GM12875 (cell line): ENCODE measurements at regions not wholly inside any gene's neighbourhood (a gene's known extent, or its start where the extent isn't known, plus 50 kb on each side); places are given as distances from the start of the nearest gene placed in this dataset.

Experiments
- H3K4me3 ChIP-seq: one replicate; pipeline ENCODE4 v1.5.1; 2011; ENCODE audit warnings: low read depth, low read length, control low read depth
- TF ChIP-seq, protein P1 (sequence below): IDR thresholded peaks from 2 replicates; pipeline ENCODE4 v1.5.1; 2011; ENCODE audit warnings: low read depth, mild to moderate bottlenecking, control low read depth, inconsistent platforms, low read length, moderate library complexity, borderline replicate concordance; ENCODE audit not compliant: insufficient read depth

DNA sequence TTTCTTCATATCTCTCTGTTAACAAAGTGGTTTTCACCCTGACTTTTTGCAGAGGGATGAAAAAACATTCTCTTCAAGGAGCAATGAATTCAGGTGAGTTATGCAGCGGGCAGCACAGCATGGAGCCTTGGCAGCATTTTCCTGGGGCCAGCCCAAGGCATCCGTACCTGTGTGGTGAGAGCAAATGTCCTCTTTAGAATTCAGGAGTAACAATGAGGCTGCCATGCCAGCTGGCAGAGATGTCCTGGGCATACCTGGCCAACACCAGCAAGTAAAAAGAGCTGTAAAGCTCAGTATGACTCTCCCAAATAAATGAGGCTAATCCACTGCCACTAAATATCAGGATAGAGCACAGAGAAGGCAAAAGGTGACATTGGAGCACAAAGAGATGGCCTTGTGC, 277.6 kb upstream of the TRPC7 start:
- TF ChIP-seq, protein P1, sequence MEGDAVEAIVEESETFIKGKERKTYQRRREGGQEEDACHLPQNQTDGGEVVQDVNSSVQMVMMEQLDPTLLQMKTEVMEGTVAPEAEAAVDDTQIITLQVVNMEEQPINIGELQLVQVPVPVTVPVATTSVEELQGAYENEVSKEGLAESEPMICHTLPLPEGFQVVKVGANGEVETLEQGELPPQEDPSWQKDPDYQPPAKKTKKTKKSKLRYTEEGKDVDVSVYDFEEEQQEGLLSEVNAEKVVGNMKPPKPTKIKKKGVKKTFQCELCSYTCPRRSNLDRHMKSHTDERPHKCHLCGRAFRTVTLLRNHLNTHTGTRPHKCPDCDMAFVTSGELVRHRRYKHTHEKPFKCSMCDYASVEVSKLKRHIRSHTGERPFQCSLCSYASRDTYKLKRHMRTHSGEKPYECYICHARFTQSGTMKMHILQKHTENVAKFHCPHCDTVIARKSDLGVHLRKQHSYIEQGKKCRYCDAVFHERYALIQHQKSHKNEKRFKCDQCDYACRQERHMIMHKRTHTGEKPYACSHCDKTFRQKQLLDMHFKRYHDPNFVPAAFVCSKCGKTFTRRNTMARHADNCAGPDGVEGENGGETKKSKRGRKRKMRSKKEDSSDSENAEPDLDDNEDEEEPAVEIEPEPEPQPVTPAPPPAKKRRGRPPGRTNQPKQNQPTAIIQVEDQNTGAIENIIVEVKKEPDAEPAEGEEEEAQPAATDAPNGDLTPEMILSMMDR = no peak
- no peak overlapping the region for H3K4me3 ChIP-seq

DNA sequence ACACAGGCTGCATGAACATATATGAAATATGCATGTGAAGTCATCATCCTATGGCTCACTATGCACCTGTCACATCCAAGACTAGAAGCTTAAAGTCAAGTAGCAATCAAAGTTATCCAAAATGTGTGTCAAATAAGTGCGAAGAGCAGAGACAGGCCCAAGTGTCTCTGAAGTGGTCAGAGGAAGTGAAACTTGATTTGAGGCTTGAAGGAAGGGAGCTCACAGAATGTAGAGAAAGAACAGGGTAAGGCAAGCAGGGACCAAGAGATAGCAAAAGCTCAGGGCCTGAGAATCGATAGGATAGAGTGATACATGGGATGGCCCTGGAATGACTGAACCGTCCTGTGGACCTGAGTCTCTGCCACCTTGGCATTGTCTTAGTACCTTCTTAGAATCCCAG, 274.3 kb upstream of the TRPC7 start:
- no peak overlapping the region for H3K4me3 ChIP-seq
- TF ChIP-seq, protein P1 = no peak

DNA sequence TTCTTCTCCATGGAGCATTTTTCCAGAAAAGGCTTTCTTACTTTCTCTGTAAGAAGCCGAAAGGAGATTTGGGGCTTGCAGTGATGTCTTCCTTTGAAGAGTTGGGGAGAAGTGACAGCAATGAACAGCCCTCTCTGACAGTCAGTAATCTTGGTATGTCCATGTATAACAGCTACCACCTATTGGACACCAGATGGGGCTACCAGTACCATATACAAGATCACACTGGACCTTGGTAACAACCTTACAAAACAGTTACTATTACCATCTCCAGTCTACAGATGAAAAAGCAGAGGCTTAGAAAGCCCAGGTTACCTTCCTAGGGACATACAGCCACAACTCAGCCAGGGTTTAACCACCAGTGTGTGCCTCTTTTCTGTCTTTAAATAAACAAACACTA, 272.7 kb upstream of the TRPC7 start:
- no peak overlapping the region for H3K4me3 ChIP-seq
- TF ChIP-seq, protein P1 = no peak

DNA sequence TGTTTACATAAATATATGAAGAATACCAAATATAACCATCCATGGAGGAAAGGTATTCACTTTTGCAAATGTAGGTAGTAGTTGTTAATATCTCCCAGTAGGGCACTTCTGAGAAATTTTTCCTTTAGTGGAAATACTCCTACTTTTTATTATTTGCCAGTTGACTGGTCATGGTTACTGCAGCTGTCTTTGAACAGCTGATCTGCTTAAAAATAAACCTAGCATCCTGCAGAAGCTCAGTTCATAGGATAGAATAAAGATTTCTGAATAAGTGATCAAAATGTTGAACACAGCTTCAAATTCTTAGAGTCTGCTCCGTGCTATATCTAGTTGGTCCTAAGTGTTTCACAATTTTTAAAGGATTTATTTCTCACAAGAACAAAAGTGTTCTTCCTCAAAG, 270.7 kb upstream of the TRPC7 start:
- TF ChIP-seq, protein P1 = no peak
- no peak overlapping the region for H3K4me3 ChIP-seq

DNA sequence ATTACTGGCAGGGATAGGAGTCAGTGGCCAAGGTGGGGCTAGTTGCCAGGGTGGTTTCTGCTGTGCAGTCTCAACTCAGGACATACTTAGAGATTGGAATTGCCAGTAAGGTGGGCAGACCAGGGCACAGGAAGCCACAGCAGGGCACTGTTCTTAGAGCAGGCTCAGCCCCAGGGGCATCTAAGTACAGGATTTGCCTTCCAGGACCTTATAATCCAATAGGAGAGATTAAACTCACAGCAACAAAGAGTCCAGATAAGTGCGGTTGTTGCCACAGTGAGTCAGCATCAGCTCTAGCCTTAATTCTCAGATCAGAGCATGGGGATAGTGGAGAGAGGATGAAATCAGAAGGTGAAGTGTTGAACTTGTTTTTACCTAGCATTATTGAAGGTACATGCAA, 265.8 kb upstream of the TRPC7 start:
- TF ChIP-seq, protein P1 = no peak
- H3K4me3 ChIP-seq = no peak overlapping the region

DNA sequence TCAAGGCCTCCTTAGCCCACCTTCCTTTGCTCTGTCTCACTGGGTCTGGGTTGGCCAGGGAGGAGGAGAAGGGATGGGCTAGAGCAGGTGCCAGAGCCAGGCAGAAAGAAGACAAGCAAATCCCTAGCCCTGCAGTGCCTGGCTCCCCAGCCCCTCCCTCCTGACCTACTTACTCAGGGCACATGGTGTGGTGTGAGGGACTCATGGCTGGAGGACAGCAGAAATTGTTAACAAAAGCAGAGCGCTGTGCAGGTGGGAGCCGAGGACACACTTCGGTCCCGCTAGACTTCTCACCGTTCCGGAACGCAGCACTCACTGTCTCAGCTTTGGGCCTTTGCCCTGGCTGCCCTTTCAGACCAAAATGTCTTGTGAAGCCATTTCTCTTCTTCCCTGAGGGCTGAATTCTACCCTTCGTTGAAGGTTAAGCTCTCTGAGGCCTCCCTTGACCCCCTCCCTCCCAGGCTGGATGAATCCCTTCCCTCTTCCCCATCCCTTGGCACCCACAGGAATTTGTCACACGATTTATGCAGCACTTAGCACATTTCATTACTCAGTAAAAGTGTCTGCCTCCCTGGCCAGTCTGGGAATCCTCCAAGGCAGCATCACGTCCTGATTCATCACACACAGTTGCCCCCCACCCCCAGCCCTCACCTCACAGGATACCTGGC, 263.9 kb upstream of the TRPC7 start:
- TF ChIP-seq, protein P1 = no peak
- no peak overlapping the region for H3K4me3 ChIP-seq

DNA sequence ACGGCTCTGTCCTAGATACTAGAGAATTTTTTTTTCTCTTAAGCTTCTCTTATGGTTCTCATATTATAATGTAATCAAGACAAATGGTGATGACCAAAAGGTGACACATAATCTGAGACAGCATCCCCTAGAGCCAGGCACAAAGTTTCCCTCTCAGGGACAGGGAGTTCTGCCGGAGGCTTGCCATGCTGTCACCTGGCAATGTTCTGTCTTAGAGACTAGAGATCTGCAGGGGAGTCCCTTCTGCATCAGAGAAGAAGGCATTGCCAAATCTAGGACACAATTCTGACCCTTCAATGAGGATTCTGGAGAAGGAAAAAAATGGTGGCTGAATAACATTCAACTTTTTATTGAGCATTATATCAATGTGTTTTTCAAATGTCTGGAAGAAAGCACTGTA, 261.2 kb upstream of the TRPC7 start:
- TF ChIP-seq, protein P1 = no peak
- H3K4me3 ChIP-seq = no peak overlapping the region
